ENCODE measurements at regions not wholly inside any gene's neighbourhood (a gene's known extent, or its start where the extent isn't known, plus 50 kb on each side); places are given as distances from the start of the nearest gene placed in this dataset.

DNA sequence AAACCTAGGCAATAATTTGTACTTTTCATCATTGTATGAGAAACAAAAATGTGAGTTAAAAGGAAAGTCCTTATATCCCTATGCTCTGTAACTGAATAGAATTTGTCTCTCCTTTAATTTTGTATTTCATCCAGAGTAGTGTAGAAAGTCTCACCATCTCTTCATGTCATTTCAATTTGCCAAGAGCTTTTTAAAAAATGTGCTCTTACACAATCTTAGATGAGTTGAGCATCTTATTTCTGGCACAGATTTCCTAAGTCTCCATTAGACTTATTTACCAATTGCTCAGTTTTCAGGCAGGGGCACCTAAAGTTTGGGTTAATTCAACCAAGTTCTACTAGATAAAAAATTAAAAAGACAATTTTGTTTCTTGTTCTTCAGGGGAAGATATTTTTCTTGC, 201.5 kb upstream of the RBMS3 start:
- TF ChIP-seq, protein P1, sequence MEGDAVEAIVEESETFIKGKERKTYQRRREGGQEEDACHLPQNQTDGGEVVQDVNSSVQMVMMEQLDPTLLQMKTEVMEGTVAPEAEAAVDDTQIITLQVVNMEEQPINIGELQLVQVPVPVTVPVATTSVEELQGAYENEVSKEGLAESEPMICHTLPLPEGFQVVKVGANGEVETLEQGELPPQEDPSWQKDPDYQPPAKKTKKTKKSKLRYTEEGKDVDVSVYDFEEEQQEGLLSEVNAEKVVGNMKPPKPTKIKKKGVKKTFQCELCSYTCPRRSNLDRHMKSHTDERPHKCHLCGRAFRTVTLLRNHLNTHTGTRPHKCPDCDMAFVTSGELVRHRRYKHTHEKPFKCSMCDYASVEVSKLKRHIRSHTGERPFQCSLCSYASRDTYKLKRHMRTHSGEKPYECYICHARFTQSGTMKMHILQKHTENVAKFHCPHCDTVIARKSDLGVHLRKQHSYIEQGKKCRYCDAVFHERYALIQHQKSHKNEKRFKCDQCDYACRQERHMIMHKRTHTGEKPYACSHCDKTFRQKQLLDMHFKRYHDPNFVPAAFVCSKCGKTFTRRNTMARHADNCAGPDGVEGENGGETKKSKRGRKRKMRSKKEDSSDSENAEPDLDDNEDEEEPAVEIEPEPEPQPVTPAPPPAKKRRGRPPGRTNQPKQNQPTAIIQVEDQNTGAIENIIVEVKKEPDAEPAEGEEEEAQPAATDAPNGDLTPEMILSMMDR (IDR thresholded peaks at IDR 0.05; ENCODE audit: control extremely low read depth in 1 of 3, insufficient read depth in 1 of 3, low read depth in 1 of 3, low read length in 3 of 3), result no peak
- no peak for TF ChIP-seq MAFK (IDR thresholded peaks at IDR 0.05; ENCODE audit: low read depth, low read length)
- TF ChIP-seq ZNF274 (IDR thresholded peaks at IDR 0.05; ENCODE audit: borderline replicate concordance, extremely low read depth, low read length), result no peak
- TF ChIP-seq POLR2AphosphoS5 (IDR thresholded peaks at IDR 0.05; ENCODE audit: low read depth, low read length), result no peak
- no peak for TF ChIP-seq POLR2A (IDR thresholded peaks at IDR 0.05; ENCODE audit: control extremely low read depth in 1 of 2, low read depth in 2 of 2, low read length in 2 of 2)
- no peak for TF ChIP-seq CREB1 (IDR thresholded peaks at IDR 0.05)
- TF ChIP-seq RFX5 (IDR thresholded peaks at IDR 0.05; ENCODE audit: borderline replicate concordance, low read depth, low read length), result no peak

Data from H1 (cell line).